SHP77 treated with DMSO at 0.1 percent for 48 hours (cell line): ENCODE measurements at regions not wholly inside any gene's neighbourhood (a gene's known extent, or its start where the extent isn't known, plus 50 kb on each side); places are given as distances from the start of the nearest gene placed in this dataset.
"Not testable (repeated sequence)": the region's sequence is repeated elsewhere in the genome, so short reads cannot be mapped to it uniquely, and the experiment has no call there.

Experiments
- DNase-seq: peaks from one replicate; lab custom pipeline; 2025; lab: John Stamatoyannopoulos, UW

DNA sequence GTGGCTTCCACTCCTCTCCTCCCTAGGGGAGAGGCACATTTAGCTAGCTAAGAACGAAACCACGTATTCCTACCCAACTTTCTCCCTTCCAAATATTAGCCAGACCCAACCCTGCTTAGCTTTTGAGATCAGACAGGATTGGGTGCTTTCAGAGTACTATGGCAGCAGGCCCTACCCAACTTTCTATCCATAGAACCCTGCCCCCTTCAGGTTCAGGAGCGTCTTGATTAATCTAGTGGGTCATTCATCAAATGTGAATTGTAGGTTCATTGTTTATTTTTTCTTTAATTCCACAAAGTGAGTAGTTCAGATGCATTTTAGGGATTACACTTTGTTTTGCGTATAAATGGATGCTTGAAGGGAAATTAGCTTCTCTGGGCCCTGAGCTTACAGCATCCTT is 188.3 kb downstream of the MIB1 start:
- no peak for DNase-seq

DNA sequence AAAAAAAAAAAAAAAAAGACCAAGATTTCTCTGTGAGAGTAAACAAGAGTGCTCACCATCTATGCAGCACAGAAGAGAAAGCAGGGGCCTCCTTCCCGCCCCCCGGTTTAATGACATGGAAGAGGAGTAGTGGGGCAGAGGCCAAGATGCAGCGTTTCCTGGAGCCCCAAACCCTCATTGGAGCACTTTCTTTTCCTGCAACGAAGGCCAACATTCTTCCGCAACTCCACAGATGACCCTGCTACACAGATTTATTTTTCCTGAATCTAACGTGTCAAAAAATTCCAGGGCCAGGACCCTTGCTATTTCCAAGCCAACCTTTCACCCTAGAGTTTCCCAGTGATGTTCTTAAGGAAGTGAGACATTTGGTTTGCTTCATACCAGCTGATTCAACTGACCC is 189.6 kb downstream of the MIB1 start:
- DNase-seq = no peak

DNA sequence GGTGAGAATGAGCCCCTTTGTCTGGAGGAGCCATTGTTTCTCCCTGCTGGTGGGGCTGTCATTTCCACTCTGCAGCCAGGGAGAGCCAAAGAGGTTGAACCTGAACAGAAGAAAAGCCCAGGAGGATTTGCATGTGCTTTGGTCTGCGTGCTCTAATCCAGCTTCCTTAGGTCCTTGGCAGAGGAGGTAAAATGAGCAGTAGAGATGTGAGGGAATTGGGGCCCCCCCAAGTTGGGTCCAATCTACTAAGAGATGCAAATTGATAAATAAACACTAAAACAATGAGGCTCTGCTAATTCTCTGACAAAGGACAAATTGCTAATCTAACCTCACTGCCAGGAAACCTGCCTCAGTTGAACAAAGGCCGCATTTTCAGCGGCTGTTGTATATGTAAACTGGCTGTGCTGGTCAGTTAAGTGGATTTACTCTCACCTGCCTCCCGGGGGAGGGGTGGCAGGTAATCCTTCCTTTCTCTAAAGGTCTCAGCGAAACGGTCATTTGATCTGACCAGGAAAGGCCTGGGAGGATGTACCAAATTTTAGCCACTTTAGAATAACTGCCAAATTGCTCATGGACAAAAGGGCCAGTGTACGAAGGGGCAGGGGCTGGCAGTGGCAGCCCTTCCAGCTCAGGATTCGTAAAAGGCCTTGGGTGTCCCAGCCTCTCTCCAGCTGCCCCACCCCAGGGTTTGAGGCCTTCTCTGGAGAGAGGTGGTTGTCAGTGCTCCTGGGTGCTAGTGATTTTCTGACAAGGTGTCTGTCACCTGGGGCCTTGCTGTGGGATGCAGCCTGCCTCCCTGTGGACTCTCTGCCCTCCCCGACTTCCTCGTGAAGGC is 193.6 kb downstream of the MIB1 start:
- no peak for DNase-seq

DNA sequence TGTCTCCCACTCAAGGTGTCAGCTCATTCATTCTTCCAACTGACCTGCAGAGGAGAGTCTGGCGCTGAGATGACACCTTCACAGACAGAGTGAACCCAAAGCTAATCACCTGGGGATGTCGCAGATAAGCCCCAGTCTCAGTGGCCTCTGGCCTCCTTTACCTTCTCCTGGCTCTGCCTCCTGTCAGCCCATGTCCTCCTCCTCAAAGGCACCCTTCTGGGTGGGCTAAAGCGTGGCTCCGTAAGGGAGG is 194.1 kb downstream of the MIB1 start:
- DNase-seq = no peak

DNA sequence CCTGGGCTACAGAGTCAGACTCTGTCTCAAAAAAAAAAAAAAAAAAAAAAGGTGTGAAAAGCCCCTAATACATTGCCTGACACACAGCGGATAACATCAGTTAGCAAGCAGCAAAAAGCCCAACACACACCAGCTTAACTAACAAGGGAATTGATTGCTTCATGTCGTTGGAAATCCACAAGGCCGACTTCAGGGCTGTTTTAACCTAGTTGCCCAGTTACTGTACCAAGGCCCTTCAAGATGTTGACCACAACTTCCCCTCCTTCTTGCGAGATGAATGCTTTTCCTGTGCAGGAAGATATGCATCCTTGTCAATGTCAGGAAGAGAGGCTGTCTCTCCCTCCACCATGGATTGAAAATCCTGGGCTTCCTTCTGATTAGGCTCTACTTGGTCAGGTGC is 202.9 kb downstream of the MIB1 start:
- no peak for DNase-seq

DNA sequence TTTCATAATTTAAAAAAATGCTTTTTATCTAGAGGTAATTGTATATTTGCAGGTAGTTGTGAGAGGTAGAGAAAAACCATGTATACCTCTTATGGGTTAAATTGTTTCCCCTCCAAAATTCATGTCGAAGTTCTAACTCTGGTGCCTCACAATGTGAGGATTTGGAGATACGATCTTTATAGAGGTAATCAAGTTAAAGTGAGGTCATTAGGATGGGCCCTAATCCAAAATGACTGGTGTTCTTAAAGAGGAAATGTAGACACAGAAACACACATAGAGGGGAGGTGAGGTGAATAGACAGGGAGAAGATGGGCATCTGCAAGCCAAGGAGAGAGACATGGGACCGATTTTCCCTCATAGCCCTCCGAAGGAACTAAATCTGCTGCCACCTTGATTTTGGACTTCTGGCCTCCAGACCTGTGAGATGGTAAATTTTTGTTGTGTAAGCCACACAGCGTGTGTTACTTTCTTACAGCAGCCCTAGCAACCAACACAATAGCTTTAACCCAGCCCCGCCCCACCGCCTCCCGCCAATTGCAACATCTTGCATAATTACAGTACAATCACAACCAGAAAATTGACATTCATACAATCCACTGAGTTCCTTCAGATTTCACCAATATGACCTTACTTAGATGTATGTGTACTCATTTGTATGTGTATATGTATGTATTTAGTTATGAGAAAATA is 208.9 kb downstream of the MIB1 start:
- DNase-seq = no peak

DNA sequence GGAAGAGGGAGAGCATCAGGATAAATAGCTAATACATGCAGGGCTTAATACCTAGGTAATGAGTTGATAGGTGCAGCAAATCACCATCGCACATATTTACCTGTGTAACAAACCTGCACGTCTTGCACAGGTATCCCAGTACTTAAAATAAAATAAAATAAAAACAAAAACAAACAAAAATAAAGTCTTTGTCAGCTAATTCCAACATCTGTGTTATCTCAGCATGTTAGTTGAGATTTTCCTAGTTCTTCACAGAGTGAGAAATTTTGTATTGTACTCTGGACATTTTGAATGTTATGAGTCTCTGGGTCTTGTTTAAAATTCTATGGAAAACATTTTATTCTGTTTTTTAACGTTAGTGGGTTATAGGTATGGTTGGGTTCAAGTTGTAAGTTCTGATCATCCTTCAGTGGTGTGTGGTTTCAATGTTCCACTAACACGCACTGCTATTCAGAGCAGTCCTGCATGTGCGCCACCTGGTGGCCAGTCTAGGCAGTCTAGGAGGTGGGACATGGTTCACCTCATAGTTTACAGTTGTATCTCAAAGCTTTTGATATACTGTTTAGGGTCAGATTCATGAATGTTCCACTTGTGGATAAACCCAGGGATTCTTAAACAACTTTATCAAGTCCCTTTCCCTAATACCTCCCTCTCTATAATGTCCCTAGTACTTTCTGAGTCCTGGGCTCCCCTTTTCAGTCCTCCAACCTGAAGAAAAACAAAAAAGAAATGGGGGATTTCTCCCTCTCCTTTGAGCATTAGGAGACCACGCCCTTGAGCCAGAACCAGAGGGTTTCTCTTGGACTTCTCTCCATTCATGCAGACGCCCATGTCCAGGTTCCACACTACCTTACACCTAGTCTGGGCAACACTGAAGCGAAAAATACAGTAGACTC is 213.4 kb upstream of the GATA6 start:
- peak; percentile 39 for DNase-seq

DNA sequence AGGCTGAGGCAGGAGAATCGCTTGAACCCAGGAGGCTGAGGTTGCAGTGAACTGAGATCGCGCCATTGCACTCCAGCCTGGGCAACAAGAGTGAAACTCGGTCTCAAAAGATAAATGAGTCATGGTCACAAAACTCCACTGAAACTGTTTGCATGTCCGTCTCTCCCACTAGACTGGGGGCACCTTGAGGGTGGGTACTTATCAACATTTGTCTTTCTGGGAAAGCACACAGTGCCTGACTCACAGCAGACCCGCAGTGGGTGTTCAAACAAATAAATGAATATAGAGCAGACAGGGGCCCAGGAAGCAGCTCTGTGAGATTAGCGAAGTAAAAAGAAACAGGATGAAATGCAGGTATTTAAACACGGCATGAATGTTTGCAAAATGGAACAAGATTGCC is 211.1 kb upstream of the GATA6 start:
- no peak for DNase-seq

DNA sequence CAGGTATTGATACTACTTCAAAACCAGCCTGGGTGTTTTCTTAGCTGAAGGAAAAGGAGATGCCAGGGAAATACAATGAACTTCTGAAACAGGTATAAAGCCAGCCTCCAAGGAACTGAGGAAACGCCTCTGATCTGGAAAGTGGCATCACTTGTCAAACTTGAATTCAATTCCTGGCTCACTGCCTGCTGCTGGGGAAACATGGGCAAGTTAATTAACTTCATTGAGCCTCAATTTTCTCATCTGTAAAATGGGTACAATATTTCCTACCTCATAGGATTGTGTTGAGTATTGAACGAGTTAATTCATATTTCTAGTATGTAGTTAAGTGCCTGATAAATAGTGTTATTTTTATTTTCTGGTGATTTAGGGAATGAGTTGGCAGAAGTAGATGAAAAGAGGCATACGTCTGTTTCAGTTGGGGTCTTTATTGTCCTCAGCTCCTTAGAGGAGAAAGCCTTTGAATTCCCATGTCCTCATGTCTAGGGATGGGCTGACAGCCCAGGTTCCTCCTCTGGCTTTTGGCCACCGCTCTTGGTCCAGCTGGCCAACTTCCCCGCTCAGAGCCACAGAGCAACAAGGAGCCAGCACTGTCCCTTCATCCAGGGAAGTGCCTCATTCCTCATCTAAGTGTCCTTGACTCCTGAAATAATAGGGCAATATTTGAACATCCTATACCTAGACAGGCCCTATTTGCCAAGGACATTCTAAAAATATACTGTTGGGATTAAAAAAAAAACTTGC is 210.5 kb upstream of the GATA6 start:
- no peak for DNase-seq

DNA sequence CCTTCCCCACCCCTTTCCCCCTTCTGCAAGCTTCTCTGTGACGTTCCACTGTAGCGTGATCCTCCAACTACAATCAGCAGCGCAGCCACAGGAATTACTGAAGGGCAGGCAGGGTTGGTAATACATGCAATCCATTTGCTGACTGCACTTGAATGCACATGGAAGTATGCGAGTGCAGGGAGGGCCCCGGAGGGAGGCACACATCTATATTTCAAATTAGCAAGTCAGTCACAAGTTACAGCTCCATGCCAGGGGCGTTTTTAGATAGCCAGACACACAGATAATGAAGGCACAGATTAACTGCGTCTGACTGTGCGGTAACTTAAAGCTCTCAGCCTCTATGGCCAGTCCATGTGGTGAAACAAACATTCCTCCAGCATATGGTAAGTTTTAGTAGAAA is 209.2 kb upstream of the GATA6 start:
- DNase-seq = no peak

DNA sequence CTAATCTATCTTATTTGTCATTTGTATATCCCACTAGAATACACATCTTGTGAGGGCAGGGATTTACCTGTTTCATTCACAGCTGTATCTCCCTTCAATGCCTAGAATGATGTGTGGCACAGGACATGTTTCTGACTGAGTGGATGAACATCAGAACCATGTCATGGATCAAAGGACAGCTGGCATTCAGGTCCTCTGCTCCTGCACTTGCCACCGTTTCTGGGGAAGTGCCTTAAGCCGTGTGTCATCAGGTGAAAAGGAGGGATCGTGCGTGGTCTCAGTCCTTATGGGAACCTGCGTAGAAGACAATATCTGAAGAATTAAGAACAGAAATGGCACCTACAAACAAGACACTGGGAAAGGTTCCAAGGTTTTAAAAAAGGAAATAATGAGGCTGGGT is 206.1 kb upstream of the GATA6 start:
- no peak for DNase-seq

DNA sequence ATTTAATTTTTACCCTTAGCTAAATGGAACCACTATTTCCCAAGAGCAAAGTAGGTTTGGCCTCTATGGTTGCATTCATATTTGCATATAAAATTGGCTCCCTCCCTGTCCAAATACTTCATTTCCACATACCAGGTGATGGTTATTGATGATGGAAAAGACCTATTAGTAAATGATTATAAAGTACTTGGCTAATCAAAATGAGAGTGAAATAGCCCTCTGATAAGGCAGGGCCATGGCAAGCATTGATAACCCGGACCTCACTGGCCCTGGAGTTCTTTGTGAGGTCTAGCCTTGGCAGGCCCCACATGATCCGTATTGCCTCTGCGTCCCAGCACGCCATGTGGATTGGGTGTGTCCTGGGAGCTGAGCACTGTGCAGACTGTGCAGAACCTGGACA is 201.1 kb upstream of the GATA6 start:
- DNase-seq = no peak

DNA sequence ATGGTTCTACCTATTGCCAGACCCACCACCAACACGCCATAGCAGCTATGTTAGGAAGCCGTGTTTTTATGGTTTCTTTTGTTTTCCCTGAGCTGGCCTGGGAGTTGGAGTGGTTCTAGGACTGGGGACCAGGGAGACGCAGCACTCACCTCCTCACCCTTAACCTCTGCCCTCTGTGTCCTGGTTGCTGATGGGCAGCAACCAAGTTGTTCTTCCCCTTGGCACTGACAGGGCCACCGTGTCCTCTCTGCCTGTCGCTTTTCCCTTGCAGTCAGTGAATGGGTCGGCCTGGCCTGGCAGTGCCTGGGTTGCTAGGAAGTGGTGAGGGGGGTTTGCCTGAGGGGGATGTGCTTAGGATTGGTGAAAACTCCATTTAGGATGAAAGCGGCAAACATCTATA is 197.1 kb upstream of the GATA6 start:
- DNase-seq = no peak

DNA sequence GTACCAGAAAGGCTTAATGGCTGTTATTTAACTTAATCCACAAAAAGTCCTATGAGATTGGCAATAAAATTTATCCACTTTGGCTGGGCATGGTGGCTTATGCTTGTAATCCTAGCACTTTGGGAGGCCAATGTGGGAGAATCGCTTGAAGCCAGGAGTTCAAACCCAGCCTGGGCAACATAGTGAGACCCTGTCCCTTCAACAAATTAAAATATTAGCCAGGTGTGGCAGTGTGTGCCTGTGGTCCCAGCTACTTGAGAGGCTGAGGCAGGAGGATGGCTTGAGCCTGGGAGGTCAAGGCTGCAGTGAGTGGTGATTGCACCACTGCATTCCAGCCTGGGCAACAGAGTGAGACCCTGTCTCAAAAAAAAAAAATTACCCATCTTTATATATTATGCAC is 193.4 kb upstream of the GATA6 start:
- DNase-seq = not testable (repeated sequence)

DNA sequence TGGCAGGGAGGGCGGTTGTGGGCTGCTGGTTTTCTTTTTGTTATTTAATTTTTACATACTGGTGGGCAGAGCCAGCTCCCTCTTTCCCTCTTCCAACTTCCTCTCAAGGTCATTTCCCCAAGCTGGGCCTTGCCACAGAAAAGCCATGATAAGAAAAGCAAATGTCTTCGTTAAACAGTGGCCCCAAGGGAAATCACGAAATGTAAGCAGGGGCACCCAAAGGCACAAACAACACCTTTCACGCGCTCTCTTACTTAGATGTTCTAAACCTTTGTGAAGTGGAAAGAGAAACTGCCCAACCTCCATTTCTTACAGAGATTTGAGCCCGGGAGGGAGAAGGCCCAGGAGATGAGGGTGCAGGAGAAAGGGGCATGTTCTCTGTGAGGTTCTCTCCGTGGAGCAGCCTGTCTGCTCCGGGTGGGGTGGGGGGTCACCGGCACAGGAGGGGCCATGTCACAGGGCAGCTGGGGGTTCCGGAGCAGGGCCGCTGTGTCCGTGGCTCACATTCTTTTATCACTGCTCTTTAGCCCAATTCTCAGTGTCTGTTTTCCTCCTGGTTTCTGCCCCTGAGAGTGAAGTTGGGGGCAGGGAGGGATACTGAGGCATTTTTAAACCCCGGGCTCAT is 190.7 kb upstream of the GATA6 start:
- DNase-seq = no peak

DNA sequence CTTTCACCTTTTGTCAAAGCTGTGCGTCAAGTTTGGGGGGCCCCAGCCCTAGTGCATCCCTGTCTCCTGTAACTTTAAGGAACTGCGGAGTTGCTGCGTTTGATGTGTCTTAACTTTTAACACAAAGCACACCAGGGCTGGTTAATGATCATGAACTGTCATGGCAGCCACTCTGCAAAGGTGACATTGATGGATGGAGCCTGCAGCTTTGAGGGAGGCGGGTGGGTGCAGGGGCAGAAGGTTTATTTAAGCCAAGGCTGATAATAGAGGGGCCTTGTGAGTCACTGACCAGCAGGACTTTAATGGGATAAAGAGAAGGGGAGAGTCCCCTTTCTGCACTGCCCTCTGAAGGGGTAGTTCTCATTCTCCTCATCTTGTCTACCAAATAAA is 190.2 kb upstream of the GATA6 start:
- no peak for DNase-seq

DNA sequence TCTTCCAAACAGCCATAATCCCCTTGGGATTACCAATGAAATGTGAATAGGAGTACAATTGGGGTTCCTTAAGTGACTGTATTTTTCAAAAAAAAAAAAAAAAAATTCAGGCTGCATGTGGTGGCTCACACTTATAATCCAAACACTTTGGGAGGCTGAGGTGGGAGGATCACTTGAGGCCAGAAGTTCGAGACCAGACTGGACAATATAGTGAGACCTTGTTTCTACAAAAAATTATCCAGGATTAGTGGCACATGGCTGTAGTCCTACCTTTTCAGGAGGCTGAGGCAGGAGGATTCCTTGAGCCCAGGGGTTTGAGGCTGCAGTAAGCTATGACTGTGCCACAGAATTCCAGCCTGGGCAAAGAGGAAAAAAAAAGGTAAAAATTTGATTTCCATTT is 189.6 kb upstream of the GATA6 start:
- no peak for DNase-seq

DNA sequence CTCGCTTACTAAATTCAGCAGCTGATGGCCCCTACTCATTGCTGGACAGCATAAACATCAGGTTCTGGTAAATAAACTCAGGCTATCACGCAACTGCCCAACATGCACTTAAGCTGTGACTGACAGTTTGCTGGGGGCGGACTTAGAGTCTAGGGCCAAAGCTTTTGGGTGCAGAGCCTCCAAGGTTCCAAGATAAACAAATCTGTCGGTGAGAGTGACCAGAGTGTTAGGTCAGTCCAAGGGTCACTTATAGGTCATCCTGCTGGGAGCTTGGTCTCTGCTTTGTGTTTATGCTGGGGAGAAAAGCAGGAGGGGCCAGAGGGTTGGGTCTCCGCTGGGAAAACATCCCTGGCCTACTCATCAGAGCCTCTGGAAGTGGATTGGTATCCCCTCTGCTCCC is 188.6 kb upstream of the GATA6 start:
- DNase-seq = no peak

DNA sequence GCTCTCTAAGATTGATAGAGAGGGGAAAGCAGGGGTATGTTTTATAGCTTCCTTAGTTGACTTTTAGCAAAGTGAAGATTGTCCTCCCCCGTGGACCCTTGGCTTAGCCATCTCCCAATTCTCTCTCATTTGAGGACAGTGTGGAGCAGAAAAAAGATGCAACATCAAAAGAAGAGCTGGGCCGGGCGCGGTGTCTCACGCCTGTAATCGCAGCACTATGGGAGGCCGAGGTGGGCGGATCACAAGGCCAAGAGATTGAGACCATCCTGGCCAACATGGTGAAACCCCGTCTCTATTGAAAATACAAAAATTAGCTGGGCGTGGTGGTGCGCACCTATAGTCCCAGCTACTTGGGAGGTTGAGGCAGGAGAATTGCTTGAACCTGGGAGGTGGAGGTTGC is 187.9 kb upstream of the GATA6 start:
- not testable (repeated sequence) for DNase-seq

DNA sequence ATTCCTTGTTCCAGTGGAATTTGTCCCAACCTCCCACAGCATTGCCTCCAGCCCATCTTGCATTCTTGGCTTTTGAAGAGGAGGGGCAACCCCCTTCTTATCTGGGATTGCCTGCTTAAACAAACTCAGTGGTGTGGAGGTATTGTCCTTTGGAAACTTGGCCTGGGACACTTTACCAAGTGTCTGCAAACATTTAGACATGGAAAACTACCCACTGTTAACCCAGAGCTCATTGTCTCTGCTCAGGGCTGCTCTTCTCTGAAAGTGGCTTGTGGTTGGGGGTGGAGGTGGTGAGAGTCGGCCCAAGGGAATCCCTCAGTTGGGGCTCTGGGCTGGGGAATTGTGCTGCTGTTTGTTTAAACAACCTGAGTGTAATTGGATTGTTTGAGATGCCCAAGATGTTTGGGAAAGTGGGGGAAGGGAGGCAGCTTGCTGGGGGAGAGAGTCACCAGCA is 178.3 kb upstream of the GATA6 start:
- DNase-seq = no peak

DNA sequence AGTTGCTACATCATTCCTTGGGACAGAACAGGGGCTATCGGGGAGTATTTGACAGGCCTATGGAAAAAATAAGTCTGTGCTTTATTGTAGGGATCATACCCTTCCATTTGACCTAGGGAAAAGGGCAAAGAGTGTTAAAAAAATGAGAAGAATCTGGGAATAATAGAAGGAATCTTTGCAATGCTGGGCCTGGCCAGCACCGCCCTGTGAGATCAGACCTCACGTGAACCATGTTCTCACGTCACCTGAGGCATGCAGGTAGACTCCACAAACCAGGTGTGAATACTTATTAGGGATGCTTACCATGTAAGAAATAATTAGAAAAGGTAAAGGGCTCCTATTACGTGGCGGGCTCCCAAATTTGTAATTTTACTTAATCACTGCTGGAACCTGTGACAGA is 177.5 kb upstream of the GATA6 start:
- DNase-seq = no peak

DNA sequence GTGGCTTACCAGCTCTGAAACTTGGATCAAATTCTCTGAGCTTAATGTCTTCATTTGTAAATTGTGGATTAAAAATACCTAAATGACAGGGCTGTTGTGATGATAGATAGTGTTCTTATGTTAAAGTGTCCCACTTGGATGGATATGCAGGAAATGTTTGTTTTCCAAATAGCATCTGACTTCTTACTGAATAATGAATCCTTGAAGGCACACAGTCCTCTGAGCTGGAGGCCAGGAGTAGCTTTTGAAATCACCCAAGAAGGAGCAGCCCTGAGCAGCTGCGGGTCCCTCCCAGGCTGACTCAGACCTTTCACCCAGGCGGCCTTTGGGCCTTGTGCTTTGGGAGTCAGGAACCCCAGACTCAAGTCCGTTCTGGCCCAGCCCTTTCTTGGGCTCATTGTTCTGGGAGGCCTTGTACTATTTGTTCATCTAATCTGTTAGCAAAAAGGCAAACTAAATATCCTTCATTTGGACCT is 173.0 kb upstream of the GATA6 start:
- DNase-seq = no peak
